Vagina (tissue), 2 donors: ENCODE measurements at regions not wholly inside any gene's neighbourhood (a gene's known extent, or its start where the extent isn't known, plus 50 kb on each side); places are given as distances from the start of the nearest gene placed in this dataset.

Experiments used
- POLR2A ChIP-seq, 2 donors: fragments of 450-650 bp; IDR thresholded peaks; one replicate each; pipeline ENCODE4 v1.6.1; 2017; ENCODE audit warnings: antibody characterized with exemption in 2 of 2, mild to moderate bottlenecking in 2 of 2, moderate library complexity in 2 of 2
- TF ChIP-seq, protein P1 (sequence below), 3 experiments: fragments of 450-650 bp in 2 of 3; fragments of 200-600 bp in 1 of 3; sonication (generic) in 1 of 3; IDR thresholded peaks; one replicate each; pipeline ENCODE4 v1.5.1; 2017 to 2019; ENCODE audit warnings: antibody characterized with exemption in 3 of 3, mild to moderate bottlenecking in 2 of 3, moderate library complexity in 2 of 3

DNA sequence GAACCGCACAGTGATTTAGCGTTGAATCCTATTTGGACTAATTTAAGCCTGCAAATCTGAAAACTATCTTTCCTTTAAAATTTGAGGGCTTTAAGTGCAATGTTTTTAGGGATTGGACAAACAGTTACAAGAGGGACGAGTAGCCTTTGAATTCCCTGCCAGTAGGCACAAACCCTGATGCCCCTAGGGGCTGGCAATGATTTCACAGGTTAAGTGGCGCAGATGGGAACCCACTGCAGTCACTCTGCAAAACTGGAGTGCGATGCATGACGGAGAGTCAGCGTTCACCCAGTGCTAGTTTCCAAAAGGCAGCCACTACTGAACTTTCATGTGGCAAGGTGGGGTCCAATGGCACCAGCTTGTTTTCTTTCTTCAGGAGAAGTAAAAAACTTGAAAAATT lies 99.4 kb upstream of the FRMD6 start:
- no peak for TF ChIP-seq POLR2A (IDR thresholded peaks at IDR 0.05)
- TF ChIP-seq, protein P1, sequence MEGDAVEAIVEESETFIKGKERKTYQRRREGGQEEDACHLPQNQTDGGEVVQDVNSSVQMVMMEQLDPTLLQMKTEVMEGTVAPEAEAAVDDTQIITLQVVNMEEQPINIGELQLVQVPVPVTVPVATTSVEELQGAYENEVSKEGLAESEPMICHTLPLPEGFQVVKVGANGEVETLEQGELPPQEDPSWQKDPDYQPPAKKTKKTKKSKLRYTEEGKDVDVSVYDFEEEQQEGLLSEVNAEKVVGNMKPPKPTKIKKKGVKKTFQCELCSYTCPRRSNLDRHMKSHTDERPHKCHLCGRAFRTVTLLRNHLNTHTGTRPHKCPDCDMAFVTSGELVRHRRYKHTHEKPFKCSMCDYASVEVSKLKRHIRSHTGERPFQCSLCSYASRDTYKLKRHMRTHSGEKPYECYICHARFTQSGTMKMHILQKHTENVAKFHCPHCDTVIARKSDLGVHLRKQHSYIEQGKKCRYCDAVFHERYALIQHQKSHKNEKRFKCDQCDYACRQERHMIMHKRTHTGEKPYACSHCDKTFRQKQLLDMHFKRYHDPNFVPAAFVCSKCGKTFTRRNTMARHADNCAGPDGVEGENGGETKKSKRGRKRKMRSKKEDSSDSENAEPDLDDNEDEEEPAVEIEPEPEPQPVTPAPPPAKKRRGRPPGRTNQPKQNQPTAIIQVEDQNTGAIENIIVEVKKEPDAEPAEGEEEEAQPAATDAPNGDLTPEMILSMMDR (IDR thresholded peaks at IDR 0.05) = no peak
